ENCODE measurements at regions not wholly inside any gene's neighbourhood (a gene's known extent, or its start where the extent isn't known, plus 50 kb on each side); places are given as distances from the start of the nearest gene placed in this dataset.

DNA sequence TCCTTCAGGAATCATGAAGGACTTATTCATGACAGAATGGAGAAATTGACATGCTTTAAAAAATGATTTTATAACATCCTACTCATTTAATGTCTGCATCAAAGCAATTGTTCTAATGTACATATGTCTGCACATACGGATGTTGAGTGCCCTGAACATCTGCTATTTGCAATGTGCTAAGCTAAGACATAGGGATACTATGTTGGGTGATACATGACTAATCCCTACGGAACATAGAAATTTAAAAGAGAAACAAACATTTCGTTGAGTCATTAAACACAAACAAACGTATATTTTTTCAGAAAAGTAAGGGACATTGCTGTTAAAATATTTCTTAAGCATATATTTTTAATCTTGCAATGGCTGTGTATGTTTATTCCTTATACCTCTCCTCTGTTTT is 686.5 kb upstream of the ADAMTS16 start (continued):
- TF ChIP-seq REST (IDR thresholded peaks at IDR 0.05; ENCODE audit: unreplicated experiment), result no peak
- no peak for TF ChIP-seq NANOG (IDR thresholded peaks at IDR 0.05; ENCODE audit: borderline replicate concordance)
- TF ChIP-seq STAT1 (IDR thresholded peaks at IDR 0.05; ENCODE audit: unreplicated experiment), result no peak
- TF ChIP-seq EZH2 (IDR thresholded peaks at IDR 0.05; ENCODE audit: low read depth, unreplicated experiment), result no peak
- TF ChIP-seq ZNF331 (CRISPR knock-in tag; IDR thresholded peaks at IDR 0.05; ENCODE audit: low read depth), result no peak
- no peak for TF ChIP-seq CREB1 (CRISPR knock-in tag; IDR thresholded peaks at IDR 0.05; ENCODE audit: low read depth)
- no peak for TF ChIP-seq POLR2AphosphoS5 (IDR thresholded peaks at IDR 0.05; ENCODE audit: low read depth)
- TF ChIP-seq, protein P1, sequence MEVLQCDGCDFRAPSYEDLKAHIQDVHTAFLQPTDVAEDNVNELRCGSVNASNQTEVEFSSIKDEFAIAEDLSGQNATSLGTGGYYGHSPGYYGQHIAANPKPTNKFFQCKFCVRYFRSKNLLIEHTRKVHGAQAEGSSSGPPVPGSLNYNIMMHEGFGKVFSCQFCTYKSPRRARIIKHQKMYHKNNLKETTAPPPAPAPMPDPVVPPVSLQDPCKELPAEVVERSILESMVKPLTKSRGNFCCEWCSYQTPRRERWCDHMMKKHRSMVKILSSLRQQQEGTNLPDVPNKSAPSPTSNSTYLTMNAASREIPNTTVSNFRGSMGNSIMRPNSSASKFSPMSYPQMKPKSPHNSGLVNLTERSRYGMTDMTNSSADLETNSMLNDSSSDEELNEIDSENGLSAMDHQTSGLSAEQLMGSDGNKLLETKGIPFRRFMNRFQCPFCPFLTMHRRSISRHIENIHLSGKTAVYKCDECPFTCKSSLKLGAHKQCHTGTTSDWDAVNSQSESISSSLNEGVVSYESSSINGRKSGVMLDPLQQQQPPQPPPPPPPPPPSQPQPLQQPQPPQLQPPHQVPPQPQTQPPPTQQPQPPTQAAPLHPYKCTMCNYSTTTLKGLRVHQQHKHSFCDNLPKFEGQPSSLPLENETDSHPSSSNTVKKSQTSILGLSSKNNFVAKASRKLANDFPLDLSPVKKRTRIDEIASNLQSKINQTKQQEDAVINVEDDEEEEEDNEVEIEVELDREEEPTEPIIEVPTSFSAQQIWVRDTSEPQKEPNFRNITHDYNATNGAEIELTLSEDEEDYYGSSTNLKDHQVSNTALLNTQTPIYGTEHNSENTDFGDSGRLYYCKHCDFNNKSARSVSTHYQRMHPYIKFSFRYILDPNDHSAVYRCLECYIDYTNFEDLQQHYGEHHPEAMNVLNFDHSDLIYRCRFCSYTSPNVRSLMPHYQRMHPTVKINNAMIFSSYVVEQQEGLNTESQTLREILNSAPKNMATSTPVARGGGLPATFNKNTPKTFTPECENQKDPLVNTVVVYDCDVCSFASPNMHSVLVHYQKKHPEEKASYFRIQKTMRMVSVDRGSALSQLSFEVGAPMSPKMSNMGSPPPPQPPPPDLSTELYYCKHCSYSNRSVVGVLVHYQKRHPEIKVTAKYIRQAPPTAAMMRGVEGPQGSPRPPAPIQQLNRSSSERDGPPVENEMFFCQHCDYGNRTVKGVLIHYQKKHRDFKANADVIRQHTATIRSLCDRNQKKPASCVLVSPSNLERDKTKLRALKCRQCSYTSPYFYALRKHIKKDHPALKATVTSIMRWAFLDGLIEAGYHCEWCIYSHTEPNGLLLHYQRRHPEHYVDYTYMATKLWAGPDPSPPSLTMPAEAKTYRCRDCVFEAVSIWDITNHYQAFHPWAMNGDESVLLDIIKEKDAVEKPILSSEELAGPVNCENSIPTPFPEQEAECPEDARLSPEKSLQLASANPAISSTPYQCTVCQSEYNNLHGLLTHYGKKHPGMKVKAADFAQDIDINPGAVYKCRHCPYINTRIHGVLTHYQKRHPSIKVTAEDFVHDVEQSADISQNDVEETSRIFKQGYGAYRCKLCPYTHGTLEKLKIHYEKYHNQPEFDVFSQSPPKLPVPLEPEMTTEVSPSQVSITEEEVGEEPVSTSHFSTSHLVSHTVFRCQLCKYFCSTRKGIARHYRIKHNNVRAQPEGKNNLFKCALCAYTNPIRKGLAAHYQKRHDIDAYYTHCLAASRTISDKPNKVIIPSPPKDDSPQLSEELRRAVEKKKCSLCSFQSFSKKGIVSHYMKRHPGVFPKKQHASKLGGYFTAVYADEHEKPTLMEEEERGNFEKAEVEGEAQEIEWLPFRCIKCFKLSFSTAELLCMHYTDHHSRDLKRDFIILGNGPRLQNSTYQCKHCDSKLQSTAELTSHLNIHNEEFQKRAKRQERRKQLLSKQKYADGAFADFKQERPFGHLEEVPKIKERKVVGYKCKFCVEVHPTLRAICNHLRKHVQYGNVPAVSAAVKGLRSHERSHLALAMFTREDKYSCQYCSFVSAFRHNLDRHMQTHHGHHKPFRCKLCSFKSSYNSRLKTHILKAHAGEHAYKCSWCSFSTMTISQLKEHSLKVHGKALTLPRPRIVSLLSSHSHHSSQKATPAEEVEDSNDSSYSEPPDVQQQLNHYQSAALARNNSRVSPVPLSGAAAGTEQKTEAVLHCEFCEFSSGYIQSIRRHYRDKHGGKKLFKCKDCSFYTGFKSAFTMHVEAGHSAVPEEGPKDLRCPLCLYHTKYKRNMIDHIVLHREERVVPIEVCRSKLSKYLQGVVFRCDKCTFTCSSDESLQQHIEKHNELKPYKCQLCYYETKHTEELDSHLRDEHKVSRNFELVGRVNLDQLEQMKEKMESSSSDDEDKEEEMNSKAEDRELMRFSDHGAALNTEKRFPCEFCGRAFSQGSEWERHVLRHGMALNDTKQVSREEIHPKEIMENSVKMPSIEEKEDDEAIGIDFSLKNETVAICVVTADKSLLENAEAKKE (CRISPR knock-in tag; IDR thresholded peaks at IDR 0.05), result no peak

Measured in GM23338 (cell line).